ENCODE measurements at regions not wholly inside any gene's neighbourhood (a gene's known extent, or its start where the extent isn't known, plus 50 kb on each side); places are given as distances from the start of the nearest gene placed in this dataset.

DNA sequence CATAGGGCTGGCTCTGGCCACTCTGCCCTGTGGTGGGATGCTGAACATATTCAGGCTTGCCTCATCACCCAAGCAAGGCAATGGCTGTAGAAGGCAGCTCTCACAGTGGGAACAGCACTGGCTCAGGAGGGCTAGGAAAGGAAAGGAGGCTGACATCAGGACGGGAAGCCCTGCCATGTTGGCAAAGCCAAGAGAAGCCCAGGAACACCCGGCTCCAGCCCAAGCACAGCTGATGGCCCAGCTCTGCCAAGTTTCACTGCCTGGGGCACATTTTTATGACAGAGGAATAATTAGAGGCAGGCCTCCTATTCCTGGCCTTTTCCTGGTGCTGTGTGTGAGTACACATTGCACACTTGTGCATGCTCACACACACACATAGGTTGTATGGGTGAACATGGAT lies 163.6 kb upstream of the SMIM23 start:
- TF ChIP-seq, protein P1, sequence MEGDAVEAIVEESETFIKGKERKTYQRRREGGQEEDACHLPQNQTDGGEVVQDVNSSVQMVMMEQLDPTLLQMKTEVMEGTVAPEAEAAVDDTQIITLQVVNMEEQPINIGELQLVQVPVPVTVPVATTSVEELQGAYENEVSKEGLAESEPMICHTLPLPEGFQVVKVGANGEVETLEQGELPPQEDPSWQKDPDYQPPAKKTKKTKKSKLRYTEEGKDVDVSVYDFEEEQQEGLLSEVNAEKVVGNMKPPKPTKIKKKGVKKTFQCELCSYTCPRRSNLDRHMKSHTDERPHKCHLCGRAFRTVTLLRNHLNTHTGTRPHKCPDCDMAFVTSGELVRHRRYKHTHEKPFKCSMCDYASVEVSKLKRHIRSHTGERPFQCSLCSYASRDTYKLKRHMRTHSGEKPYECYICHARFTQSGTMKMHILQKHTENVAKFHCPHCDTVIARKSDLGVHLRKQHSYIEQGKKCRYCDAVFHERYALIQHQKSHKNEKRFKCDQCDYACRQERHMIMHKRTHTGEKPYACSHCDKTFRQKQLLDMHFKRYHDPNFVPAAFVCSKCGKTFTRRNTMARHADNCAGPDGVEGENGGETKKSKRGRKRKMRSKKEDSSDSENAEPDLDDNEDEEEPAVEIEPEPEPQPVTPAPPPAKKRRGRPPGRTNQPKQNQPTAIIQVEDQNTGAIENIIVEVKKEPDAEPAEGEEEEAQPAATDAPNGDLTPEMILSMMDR (IDR thresholded peaks at IDR 0.05; ENCODE audit: insufficient read depth, low read depth, low read length), result no peak
- DNase-seq (ENCODE audit: low read depth), result no peak
- no peak overlapping the region for H3K4me3 ChIP-seq (ENCODE audit: low read depth, low read length)

DNA sequence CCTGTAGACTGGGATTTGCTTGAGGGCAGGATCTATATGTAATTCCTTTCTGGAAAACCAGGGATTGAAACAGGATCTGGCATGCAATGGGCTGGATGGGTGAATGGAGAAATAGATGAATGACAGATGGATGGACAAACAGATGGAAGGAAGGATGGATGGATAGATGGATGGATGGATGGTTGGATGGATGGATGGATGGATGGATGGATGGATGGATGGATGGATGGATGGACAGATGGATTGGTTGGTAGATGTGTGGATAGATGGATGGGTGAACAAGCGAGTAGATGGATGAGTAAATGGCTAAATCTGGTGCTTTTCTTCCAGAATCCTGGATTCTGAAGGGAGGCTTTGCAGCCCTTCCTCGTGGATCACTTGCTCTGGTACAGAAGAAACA lies 162.5 kb upstream of the SMIM23 start:
- TF ChIP-seq, protein P1 (IDR thresholded peaks at IDR 0.05; ENCODE audit: insufficient read depth, low read depth, low read length), result no peak
- DNase-seq (ENCODE audit: low read depth), result no peak
- H3K4me3 ChIP-seq (ENCODE audit: low read depth, low read length), result no peak overlapping the region

DNA sequence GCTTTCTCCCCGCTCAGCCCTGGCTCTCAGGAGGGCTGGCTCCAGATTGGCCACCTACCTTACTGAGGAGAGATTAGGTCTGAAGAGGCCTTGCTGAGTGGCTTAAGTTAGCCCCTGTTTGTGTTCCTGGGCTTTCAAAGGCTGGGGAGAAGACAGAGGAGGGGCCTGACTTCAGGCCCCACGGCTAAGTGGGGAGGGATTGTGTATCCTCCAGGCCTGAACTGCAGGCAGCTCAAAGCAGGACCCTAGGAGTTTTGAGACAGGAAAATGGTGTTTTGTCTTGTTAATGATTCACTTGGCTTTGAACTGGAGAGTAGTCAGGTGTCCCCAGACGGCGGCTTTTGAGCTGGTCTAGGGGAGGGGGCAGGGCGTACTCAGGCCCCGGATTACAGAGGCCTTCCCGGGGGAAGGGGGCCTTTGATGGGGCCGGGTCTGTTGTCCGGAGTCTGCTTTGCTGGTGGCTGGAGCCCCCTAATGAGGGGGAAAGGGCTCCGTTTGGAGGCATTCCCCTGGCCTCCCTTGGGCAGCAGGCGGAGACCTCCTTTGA lies 162.0 kb upstream of the SMIM23 start:
- H3K4me3 ChIP-seq (ENCODE audit: low read depth, low read length), result no peak overlapping the region
- no peak for DNase-seq (ENCODE audit: low read depth)
- TF ChIP-seq, protein P1 (IDR thresholded peaks at IDR 0.05; ENCODE audit: insufficient read depth, low read depth, low read length), result no peak

DNA sequence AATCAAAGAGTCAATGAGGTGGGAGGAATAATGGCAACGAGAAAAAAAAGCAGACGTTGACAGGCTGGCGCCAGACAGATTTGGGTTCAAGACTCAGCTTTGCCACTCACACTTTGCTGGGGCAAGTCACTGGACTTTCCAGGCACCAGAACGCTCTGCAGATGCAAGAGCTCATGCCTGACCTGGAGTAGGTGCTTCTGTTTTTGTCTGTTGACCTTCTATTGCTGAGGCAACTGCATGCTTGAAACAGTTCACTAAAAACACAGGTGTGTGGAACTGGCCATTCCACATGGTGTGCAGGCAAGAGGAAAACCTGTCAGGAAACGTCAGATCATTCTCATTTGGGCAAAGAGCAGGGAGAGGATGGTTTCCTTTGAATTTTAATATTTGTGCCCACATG lies 161.2 kb upstream of the SMIM23 start:
- H3K4me3 ChIP-seq (ENCODE audit: low read depth, low read length), result no peak overlapping the region
- no peak for DNase-seq (ENCODE audit: low read depth)
- TF ChIP-seq, protein P1 (IDR thresholded peaks at IDR 0.05; ENCODE audit: insufficient read depth, low read depth, low read length), result no peak

DNA sequence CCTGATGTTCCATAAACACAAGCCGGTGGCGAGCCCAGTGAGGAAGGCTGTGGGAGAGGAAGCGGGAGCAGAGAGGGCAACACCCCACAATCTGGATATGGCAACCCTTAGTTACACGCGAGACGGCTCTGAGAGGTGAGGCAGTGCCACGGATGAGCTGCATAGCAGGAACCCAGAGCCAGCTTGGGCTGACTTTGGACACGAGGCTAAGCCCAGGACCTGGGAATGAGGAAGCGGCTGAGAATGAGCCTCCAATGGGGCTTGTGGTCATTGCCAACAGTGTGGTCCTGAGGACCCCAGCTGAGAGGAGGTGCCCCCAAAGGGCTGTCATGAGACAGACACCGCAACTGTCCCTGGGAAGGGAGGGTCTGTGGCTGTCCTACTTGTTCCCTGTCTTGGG lies 160.0 kb upstream of the SMIM23 start:
- no peak overlapping the region for H3K4me3 ChIP-seq (ENCODE audit: low read depth, low read length)
- TF ChIP-seq, protein P1 (IDR thresholded peaks at IDR 0.05; ENCODE audit: insufficient read depth, low read depth, low read length), result no peak
- no peak for DNase-seq (ENCODE audit: low read depth)

DNA sequence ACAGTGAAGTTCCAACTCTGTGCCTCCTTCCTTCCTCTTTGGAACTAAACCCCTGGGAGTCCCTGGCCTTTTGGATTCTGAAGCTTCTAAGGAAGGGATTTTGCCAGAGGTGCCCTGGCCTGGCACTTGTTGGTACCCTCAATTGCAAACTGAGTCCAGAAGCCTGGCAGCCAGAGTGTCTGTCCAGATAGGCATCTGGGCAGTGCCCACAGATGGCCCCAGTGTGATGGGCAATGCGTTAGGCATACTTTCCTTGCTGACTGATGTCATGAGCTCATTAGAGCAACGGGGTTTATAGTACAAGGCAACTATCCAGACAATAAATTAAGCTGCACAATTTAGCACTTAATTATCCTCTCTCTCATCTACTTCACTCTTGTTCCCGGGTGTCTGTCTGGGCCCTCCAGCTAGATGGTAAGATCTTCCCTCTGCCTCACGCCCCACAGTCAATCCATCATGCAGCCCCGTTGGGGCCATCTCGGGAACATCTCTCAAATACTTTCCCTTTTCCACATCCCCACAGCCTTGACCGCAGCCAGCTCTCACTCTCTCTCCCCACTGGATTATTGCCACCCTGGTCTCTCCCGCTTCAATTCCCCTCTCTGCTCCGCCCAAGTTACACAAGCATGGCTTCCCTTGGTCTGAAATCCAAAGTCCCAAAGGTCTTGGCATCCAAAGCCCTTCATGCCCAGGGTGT lies 157.5 kb upstream of the SMIM23 start:
- TF ChIP-seq, protein P1 (IDR thresholded peaks at IDR 0.05; ENCODE audit: insufficient read depth, low read depth, low read length), result no peak
- H3K4me3 ChIP-seq (ENCODE audit: low read depth, low read length), result no peak overlapping the region
- DNase-seq (ENCODE audit: low read depth), result no peak

DNA sequence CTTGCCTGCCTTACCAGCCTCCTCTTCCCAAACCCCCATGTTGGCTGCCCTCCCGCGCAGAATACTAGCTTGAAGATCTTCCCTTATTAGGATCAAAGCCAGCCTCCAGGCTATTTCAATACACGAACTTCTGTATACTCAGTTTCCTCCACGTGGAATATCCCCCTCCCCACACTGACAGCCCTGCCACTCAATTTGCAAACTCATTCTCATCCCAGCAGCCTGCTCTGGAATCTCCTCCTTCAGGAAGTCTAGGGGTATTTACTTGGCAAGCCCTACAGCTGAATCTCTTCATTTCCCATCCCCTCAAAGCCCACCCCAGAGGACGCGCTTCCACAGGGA lies 157.0 kb upstream of the SMIM23 start:
- no peak overlapping the region for H3K4me3 ChIP-seq (ENCODE audit: low read depth, low read length)
- TF ChIP-seq, protein P1 (IDR thresholded peaks at IDR 0.05; ENCODE audit: insufficient read depth, low read depth, low read length), result no peak
- no peak for DNase-seq (ENCODE audit: low read depth)
